GM12872 (cell line): ENCODE measurements at regions not wholly inside any gene's neighbourhood (a gene's known extent, or its start where the extent isn't known, plus 50 kb on each side); places are given as distances from the start of the nearest gene placed in this dataset.

ENCODE experiments used
- TF ChIP-seq, protein P1 (sequence below): IDR thresholded peaks from 3 replicates; pipeline ENCODE4 v1.5.1; 2011; ENCODE audit warnings: low read depth, mild to moderate bottlenecking, low read length, moderate library complexity; ENCODE audit not compliant: insufficient read depth

DNA sequence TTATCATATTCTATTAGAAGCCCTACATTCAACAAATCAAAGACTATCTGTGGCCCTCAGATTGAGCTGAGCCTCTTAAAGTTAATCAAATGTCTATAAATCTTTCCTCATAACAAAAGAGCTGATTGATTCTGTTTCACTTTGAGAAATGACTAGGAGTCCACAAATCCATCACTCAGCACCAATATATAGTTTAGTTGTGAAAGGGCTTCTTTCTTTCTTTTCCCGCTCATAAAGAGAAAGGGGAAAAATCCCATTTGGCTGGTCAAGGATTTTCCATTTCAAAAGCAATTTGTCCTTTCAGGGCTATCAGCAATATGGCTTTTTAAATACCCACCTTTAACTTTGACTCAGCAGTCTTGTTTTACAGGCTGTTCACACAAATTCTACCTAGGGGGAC is 408.5 kb upstream of the PCDH20 start:
- TF ChIP-seq, protein P1, sequence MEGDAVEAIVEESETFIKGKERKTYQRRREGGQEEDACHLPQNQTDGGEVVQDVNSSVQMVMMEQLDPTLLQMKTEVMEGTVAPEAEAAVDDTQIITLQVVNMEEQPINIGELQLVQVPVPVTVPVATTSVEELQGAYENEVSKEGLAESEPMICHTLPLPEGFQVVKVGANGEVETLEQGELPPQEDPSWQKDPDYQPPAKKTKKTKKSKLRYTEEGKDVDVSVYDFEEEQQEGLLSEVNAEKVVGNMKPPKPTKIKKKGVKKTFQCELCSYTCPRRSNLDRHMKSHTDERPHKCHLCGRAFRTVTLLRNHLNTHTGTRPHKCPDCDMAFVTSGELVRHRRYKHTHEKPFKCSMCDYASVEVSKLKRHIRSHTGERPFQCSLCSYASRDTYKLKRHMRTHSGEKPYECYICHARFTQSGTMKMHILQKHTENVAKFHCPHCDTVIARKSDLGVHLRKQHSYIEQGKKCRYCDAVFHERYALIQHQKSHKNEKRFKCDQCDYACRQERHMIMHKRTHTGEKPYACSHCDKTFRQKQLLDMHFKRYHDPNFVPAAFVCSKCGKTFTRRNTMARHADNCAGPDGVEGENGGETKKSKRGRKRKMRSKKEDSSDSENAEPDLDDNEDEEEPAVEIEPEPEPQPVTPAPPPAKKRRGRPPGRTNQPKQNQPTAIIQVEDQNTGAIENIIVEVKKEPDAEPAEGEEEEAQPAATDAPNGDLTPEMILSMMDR = no peak

DNA sequence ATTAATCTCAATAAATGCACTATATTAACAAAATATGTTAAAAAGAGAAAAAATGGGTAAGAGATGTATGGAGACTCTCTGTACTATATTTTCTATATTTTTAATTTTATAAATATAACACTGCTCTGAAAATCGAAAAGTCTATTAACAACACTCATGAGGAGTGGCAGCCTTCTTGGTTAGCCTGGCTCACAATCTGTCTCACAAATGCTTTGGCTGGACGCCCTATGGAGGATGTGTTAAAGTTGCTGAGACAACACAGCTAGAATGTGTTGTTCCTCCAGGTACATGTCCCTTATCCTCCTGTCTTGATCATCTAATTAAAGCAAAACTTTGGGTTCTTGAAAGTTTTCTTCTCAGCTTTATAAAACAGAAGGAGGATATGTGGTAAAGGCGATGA is 396.6 kb upstream of the PCDH20 start:
- TF ChIP-seq, protein P1 = no peak

DNA sequence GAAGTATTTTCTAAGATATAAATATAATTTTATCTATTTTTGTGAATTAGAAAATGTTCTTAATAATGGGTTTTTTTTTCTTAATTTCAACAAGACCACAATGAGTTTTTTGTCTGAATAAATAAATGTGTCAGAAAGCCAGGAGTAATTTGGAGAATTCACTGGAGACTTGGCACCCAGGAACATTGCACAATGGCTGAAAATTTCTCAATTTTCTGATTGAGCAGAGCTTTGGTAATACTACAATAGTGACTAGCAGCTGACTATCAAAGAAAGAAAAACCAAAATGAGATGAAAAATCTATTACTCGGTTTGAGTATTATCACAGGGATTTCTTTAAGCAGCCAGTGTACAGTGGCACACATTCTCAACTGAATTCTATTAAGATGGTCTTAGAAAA is 394.4 kb upstream of the PCDH20 start:
- TF ChIP-seq, protein P1 = no peak

DNA sequence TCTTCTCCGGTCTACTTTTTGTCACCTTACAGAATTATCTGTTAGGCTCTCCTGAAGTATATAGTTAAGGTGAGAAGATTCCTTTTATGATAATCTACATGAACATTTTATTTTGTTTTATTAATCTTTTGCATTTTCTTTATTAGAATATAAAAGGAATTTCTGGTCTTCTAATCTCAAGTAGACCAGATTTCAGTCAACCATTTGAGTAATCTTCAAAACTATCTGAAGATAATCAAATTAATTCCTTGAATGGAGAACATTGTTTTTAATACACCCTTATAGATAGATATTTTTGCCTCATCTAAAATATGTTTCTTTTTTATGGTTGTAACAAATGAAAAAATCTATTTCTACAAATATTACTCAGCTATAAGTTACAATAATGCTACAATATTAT is 381.7 kb upstream of the PCDH20 start:
- TF ChIP-seq, protein P1 = no peak

DNA sequence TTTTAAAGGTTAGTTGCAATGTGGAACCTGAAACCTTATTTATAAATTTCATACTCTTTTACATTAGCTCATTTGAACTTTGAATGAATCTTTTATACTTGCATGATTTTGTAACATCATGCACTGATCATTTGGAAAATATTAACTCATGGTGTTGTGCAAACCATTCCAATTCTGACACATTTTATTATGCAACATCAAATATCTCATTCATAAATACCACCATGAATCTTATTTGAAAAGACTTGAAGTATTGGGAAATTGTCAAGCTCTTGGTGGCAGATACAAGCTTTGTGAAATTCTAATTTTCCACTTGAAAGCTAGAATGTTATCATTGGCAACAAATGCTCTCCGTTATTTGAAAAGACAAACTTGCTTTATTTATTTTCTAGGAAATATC is 379.9 kb upstream of the PCDH20 start:
- TF ChIP-seq, protein P1 = no peak

DNA sequence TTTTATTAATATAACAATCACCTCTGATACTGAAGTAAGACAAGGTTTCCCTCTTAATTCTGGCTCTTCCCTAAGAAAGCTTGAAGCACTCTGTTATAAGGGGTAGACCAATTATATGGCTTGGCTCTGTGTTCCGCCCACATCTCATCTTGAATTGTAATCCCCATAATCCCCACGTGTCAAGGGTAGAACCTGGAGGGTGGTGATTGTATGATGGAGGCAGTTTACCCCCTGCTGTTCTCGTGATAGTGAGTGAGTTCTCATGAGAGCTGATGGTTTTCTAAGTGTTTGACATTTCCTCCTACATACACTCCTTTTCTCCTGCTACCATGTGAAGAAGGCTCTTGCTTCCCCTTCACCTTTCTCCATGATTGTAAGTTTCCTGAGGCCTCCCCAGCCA is 363.8 kb upstream of the PCDH20 start:
- TF ChIP-seq, protein P1 = no peak

DNA sequence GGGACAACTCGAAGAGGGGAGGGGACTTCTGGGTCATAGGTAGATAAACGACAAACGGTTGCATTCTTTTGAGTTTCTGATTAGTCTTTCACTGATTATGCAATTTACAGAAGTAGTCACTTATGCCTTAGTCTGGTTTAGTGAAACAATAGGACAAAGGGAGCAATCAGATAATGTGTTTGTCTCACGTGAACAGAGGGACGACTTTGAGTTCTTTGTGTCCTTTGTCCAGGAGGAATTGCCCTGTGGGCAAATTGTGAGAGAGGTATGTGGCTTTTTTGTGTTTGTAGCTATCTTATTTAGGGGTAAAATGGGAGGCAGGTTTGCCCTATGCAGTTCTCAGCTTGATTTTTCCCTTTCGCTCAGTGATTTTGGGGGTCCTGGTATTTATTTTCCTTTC is 362.9 kb upstream of the PCDH20 start:
- TF ChIP-seq, protein P1 = no peak

DNA sequence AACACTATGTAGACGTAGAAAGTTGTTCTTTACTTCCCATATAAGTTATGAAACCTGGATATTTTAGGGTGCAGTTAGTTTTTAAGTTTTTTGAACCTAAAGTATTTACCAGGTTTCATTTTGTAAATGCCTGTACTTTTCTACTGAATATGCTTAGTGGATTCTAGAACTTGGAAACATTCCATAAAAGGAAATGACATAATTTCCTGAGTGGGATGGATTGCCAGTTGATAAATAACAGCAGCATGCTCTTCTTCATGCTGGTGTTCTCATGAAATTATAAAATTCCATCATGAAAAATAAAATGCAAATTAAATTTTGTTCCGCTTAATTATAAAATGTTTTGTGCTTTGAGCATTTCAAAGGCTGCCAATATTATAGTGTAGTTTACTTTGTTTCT is 362.2 kb upstream of the PCDH20 start:
- TF ChIP-seq, protein P1 = no peak
